ENCODE measurements at regions not wholly inside any gene's neighbourhood (a gene's known extent, or its start where the extent isn't known, plus 50 kb on each side); places are given as distances from the start of the nearest gene placed in this dataset.

DNA sequence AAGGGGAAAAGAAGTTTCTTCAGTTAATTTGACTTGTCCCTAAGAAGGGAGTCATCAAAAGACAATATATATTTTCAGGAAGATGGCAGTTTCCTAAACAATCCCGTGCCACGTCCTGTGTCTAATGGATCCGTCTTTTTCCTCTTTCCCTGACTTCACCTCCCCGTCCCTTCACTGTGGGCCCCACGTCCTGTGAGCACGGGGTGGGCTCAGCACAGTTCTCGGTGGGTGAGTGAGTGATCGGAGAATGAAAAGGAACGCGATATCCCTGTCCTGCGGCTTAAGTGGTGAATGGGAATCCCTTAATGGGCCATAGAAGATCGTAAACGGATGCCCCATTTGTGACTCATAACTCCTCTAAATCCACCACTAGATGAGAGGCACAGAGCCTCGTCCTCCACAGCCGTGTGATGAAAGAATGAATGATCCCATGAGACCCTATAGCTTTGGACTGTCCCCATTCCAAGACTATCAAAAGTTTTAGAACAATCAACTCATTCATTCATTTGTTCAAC lies 63.5 kb upstream of the PITRM1 start:
- no peak for DNase-seq (ENCODE audit: low read depth)

DNA sequence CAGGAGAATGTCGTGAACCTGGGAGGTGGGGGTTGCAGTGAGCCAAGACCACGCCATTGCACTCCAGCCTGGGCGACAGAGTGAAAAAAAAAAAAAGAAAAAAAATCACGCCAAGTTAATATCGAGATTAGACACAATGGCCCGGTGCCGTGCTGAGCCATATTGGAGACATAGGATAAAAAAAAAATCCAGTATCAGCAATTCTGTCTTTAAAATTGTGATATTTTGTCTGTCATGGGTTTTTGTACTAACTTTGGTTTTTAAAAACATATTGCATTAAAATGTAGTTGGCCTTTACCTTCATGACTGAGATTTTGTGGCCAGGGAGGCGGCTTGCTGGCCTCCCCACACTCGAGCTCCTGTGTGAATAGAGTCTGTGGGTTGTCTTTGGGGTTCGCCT lies 62.8 kb upstream of the PITRM1 start:
- DNase-seq (ENCODE audit: low read depth) = no peak

DNA sequence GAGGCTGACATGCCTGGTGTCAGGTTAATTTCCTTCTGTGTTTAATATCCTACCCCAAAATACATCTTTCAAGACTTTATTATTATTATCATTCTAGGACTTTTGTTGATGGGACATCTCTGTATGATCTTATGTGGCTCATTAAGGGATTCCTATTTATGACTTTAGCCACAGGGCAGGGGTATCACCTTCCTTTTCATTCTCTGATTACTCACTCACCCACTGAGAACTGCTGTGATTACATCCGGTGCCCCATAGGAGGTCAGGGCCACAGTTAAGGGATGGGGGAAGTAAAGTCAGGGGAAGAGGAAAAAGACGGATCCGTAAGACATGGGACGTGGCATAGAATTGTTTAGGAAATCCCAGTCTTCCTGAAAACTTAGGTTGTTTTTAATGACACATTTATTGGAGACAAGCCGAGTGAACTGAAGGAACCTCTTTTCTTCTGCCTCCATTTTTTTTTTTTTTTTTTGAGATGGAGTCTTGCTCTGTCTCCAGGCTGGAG lies 61.0 kb upstream of the PITRM1 start:
- no peak for DNase-seq (ENCODE audit: low read depth)

DNA sequence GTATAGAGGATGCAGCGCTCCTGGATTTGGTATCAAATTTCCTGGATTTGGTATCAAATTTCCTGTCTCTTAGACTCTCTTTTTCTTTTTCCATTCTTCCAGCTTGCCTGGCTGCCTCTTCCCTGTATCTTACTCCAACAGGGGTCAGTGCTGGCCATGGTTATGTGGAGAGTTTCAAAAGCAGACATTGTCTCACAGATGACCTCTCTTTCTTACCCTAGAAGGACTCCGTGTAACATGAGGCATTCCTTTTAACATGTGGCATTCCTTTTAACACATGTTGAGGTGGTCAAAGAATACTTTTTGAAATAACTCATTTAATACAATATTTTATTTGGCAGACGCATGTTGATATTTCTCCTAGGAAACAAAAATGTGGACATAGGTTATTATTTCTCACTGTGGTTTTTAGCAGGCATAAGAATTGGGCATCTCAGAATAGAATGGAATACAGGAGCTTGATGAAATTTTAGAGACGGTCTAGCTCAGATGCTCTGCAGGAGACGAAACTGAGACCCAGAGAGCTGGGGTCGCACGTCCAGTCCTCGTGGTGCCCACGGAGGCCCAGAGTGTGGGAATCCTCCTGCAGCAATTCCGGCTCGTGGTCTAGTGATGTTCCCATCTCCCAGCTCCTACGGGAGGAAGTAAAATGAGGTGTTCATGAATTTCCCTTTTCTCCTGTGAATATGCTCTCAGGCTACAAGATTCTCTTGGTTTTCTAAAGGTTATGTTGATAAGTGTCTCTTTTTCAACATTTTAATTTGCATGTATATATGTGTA lies 59.6 kb upstream of the PITRM1 start:
- DNase-seq (ENCODE audit: low read depth) = no peak

DNA sequence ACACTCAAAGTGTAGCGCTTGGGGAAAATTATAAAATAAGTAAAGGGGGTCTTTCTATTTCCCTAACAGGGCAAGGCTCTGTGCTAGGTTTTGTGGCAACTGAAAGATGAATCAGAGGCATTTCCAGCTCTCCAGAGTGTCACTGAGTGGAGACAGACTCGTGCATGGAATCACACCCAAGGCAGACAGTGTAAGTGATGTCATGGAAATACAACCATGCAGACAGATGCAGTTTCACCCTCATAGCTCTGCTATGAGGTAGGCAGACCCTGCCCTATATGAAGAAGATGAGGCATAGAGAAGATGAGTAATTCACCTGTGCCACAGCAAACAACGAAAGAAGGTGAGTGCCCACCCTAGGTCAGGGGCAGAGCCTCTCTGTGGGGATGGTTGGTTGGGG lies 57.2 kb upstream of the PITRM1 start:
- DNase-seq (ENCODE audit: low read depth) = no peak

DNA sequence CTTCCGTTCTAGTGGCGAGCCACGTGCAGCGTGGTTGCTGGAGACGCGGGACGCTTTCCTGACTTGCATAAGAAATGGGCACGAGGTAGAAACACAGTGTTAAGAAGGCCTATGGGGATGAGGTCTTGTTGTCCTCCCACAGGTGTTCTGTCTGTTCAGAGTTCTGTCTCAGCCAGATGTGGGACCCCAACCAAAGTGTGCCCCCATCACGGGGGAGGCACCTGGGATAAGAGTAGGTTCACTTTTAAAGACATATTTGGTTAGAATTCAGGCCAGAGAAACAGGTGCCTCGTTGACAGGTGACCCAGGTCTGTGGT lies 56.0 kb upstream of the PITRM1 start:
- no peak for DNase-seq (ENCODE audit: low read depth)

DNA sequence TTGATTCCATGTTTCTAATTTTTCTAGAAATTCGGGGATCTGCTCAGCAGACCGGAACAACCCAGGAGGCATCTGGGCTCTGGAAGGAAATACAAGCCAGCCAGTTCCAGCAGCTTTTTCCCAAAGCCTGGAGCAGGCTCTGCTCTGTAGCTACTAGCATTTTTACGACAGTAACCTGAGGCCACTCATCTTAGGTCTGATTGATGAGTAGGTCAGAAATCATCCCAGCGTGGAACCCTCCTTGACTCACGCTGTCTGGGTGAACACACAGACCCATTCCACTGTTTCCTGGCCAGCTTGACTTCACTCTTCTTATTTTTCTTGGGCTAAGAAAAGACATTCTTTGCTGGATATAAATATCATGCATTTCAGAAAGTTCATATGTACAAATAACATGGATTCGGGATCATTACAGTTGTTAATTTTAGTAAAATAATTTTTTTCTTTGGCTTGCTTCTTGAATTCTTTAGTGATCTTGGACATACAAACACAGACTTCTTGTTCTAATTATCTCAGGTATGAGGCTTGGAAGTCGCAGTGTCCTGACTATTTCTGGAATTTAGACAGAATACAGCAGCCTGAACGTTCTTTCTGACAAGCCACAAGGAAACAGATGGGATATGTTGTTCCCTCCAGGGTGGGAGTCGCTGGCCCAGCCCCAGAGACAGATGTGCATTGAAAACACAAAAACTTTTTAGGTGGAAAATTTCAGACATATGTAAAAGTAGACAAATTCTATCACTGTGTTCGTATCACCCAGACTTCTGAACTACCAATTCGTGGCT lies 54.6 kb upstream of the PITRM1 start:
- no peak for DNase-seq (ENCODE audit: low read depth)

DNA sequence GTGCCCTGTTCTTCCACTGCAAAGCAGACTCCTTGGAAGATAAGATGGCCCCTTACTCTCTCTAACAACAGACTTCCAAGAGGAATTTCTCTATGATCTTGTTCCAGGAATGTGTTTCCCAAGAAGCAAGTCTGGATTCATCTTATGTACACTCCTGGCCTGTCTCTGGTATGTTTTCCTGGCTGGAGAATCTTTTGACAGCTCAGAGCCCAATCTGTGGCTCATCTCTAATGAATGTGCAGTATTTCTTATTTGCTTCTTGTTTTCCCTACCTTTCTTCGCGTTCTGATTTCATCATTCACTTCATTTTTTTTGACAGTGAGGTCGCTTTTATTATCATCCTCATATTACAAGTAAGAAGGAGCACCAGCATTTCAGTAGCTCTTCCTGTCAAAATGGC lies 53.0 kb upstream of the PITRM1 start:
- no peak for DNase-seq (ENCODE audit: low read depth)

DNA sequence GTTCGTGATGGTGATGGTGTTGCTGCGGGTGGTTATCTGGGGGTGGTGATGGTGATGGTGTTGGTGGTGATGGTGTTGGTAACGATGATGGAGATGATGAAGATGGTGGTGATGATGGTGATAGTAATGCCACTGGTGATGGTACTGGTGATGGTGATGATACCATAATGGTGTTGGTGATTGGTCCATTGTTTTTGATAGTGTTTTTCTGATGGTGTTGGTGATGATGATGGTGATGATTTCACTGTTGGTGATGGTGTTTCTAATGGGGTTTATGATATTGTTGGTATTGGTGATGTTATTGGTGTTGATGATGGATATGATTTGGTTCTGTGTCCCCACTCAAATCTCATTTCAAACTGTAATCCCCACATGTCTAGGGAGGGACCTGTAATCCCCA lies 51.7 kb upstream of the PITRM1 start:
- no peak for DNase-seq (ENCODE audit: low read depth)

DNA sequence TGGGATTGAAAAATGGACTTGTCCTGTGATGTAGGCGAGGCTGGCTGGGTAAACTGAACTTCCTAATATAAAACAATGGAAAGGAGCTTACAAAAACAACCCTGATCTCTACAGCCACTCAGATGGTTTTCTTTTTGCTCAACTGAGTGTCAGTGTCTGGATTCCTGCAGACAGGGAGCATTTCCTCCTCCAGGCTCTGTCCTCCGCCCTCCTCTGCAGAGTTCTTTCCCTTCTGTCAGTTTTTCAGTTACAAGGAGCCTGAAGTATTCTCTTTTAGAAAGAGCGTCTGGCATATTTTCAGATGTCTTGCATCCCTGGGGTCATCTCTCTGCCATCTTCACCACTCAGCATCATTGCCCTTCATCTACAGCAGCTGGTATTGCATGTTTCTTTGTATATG lies 50.0 kb upstream of the PITRM1 start:
- no peak for DNase-seq (ENCODE audit: low read depth)
